22Rv1 (cell line): ENCODE measurements at regions not wholly inside any gene's neighbourhood (a gene's known extent, or its start where the extent isn't known, plus 50 kb on each side); places are given as distances from the start of the nearest gene placed in this dataset.

ENCODE experiments used
- CTCF ChIP-seq: fragments of 450-650 bp; IDR thresholded peaks from 2 replicates; pipeline ENCODE4 v1.5.1; 2017; ENCODE audit warnings: mild to moderate bottlenecking
- ZFX ChIP-seq: fragments of 450-650 bp; IDR thresholded peaks from 2 replicates; pipeline ENCODE4 v1.6.1; 2017; ENCODE audit warnings: antibody characterized with exemption, borderline replicate concordance

DNA sequence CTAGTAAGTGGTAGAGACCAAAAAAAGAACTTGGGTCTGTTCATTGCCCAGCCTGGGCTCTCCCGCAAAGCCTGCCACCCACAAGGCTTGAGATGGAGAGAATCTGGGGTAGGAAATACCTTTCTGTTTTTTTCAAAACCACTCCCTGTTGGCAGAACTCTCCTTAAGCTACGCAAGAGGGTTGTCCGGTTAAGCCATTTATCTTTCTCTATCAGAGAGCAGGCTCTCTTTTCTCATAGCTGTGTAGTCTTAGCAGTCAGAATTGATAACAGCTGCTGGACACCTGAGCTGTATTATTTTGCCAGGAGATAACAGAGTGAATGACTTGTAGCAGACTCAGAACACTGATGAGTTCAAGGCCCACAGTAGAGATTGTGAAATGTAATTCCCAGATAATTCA lies 1088.1 kb downstream of the TSN start:
- TF ChIP-seq CTCF (no peak), ZFX (no peak)
